AG10803 (cell line): ENCODE measurements at regions not wholly inside any gene's neighbourhood (a gene's known extent, or its start where the extent isn't known, plus 50 kb on each side); places are given as distances from the start of the nearest gene placed in this dataset.

Source experiments
- DNase-seq: peaks from one replicate; pipeline ENCODE4 v3.0.0; 2010; ENCODE audit warnings: low read depth
- H3K4me3 ChIP-seq: 2 replicates; pipeline ENCODE4 v1.5.1; 2011; ENCODE audit warnings: mild to moderate bottlenecking, low read length, control low read depth
- TF ChIP-seq, protein P1 (sequence below): conservative IDR thresholded peaks from 2 replicates; pipeline ENCODE4 v1.5.1; 2011; ENCODE audit warnings: mild to moderate bottlenecking, low read length, control low read depth, inconsistent platforms

- DNase-seq = no peak
- TF ChIP-seq, protein P1, sequence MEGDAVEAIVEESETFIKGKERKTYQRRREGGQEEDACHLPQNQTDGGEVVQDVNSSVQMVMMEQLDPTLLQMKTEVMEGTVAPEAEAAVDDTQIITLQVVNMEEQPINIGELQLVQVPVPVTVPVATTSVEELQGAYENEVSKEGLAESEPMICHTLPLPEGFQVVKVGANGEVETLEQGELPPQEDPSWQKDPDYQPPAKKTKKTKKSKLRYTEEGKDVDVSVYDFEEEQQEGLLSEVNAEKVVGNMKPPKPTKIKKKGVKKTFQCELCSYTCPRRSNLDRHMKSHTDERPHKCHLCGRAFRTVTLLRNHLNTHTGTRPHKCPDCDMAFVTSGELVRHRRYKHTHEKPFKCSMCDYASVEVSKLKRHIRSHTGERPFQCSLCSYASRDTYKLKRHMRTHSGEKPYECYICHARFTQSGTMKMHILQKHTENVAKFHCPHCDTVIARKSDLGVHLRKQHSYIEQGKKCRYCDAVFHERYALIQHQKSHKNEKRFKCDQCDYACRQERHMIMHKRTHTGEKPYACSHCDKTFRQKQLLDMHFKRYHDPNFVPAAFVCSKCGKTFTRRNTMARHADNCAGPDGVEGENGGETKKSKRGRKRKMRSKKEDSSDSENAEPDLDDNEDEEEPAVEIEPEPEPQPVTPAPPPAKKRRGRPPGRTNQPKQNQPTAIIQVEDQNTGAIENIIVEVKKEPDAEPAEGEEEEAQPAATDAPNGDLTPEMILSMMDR = no peak
Measured at GRCh38 chr18:30730915-30731314, 311.6 kb downstream of the DSC3 start.

GRCh38 chr18:30727849-30728248, 314.7 kb downstream of the DSC3 start:
- no peak for DNase-seq
- H3K4me3 ChIP-seq = no peak overlapping the region
- TF ChIP-seq, protein P1 = no peak

More at GRCh38 chr18:30730915-30731314, 311.6 kb downstream of the DSC3 start:
- no peak overlapping the region for H3K4me3 ChIP-seq

- TF ChIP-seq, protein P1 = no peak
- no peak for DNase-seq
- no peak overlapping the region for H3K4me3 ChIP-seq
Measured at GRCh38 chr18:30713299-30713698, 329.2 kb downstream of the DSC3 start.

DNA sequence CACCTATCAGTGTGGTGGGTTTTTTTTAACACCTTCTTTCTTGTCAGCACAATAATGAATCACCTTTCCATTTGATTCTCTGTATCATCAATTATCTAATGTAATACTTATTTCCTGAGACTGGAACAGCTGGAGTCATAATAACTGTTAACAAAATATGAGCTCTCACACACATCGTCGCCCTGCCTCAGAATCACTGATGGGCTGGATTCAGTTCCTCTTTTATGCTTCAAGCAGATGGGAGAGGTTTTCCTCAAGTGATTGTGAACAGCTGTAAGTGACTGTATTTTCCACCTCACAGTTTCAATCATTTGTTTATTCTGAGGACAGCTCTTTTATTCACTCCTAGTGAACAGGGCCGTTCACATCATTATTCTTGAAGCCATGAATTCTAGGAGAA, 330.2 kb downstream of the DSC3 start:
- H3K4me3 ChIP-seq = no peak overlapping the region
- DNase-seq = no peak
- TF ChIP-seq, protein P1 = no peak

GRCh38 chr18:30709595-30709994, 332.9 kb downstream of the DSC3 start:
- no peak for DNase-seq
- TF ChIP-seq, protein P1 = no peak
- H3K4me3 ChIP-seq = no peak overlapping the region

GRCh38 chr18:30705943-30706342, 336.6 kb downstream of the DSC3 start:
- H3K4me3 ChIP-seq = no peak overlapping the region
- TF ChIP-seq, protein P1 = no peak
- DNase-seq = no peak

DNA sequence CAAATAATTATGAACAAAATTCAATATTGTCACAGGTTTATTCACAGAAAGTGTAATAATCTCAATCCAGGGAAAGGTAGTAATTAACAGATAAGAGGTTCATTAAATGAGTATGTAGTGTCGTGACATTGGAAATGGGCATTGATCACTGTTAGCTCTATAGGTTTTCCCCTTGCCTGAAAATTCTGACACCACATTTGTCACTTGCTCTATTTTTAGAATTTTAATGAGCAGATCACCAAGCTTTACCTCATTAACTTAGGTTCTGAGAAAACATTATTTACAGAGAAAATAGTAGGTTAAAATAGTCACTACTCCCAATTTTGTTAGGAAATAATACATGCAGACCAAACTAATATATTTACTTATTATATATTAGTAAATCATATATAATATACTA, 344.0 kb downstream of the DSC3 start:
- H3K4me3 ChIP-seq = no peak overlapping the region
- TF ChIP-seq, protein P1 = no peak
- DNase-seq = no peak
